ENCODE measurements at regions not wholly inside any gene's neighbourhood (a gene's known extent, or its start where the extent isn't known, plus 50 kb on each side); places are given as distances from the start of the nearest gene placed in this dataset.
A peak's percentile ranks its signal among the peaks of the same experiment; 100 is the strongest.

GRCh38 chrX:110408949-110409588, 50.4 kb downstream of the RTL9 start:
- no peaks in the 10 kb centered on the region for H3K36me3 Mint-ChIP-seq (ENCODE audit: insufficient read depth in 2 of 2)
- H3K27me3 Mint-ChIP-seq (ENCODE audit: low read depth), result peaks cover 72% of the 10 kb centered on the region
- no peaks in the 10 kb centered on the region for H3K9me3 Mint-ChIP-seq
- H3K4me1 Mint-ChIP-seq (ENCODE audit: low read depth), result peaks cover 10% of the 10 kb centered on the region
- no peak for DNase-seq
- ATAC-seq (replicated peaks in 1 of 2), result no peak
- no peak overlapping the region for H3K27ac Mint-ChIP-seq
- H3K4me3 Mint-ChIP-seq, result no peak overlapping the region

GRCh38 chrX:110409925-110410324, 51.3 kb downstream of the RTL9 start:
- ATAC-seq (replicated peaks in 1 of 2), result peak; percentile 57 to 69
- H3K4me3 Mint-ChIP-seq, result no peak overlapping the region
- DNase-seq, result peak; percentile 28 to 44
- H3K4me1 Mint-ChIP-seq (ENCODE audit: low read depth), result peaks cover 10% of the 10 kb centered on the region
- H3K36me3 Mint-ChIP-seq (ENCODE audit: insufficient read depth in 2 of 2), result no peaks in the 10 kb centered on the region
- peaks cover 73% of the 10 kb centered on the region for H3K27me3 Mint-ChIP-seq (ENCODE audit: low read depth)
- H3K9me3 Mint-ChIP-seq, result no peaks in the 10 kb centered on the region
- no peak overlapping the region for H3K27ac Mint-ChIP-seq

- Mint-ChIP-seq H3K4me3 (no peak overlapping the region), H3K27ac (no peak overlapping the region)
Measured at GRCh38 chrX:110410603-110411002, 52.0 kb downstream of the RTL9 start.

GRCh38 chrX:110412971-110413726, 54.5 kb downstream of the RTL9 start:
- H3K36me3 Mint-ChIP-seq (ENCODE audit: insufficient read depth in 2 of 2), result no peaks in the 10 kb centered on the region
- no peak overlapping the region for H3K27ac Mint-ChIP-seq
- ATAC-seq (replicated peaks in 1 of 2) (peak; percentile 91 to 92), DNase-seq (peak; percentile 69 to 70)
- H3K9me3 Mint-ChIP-seq, result no peaks in the 10 kb centered on the region
- H3K4me1 Mint-ChIP-seq (ENCODE audit: low read depth), result peaks cover 10% of the 10 kb centered on the region
- peaks cover 72% of the 10 kb centered on the region for H3K27me3 Mint-ChIP-seq (ENCODE audit: low read depth)
- H3K4me3 Mint-ChIP-seq, result no peak overlapping the region

More at GRCh38 chrX:110410603-110411002, 52.0 kb downstream of the RTL9 start:
- H3K27me3 Mint-ChIP-seq (ENCODE audit: low read depth), result peaks cover 78% of the 10 kb centered on the region
- peaks cover 10% of the 10 kb centered on the region for H3K4me1 Mint-ChIP-seq (ENCODE audit: low read depth)
- no peaks in the 10 kb centered on the region for H3K36me3 Mint-ChIP-seq (ENCODE audit: insufficient read depth in 2 of 2)
- ATAC-seq (replicated peaks in 1 of 2) (no peak), DNase-seq (no peak)
- H3K9me3 Mint-ChIP-seq, result no peaks in the 10 kb centered on the region

- no peak overlapping the region for H3K4me3 Mint-ChIP-seq
- no peak overlapping the region for H3K27ac Mint-ChIP-seq
- no peaks in the 10 kb centered on the region for H3K36me3 Mint-ChIP-seq (ENCODE audit: insufficient read depth in 2 of 2)
- peaks cover 68% of the 10 kb centered on the region for H3K27me3 Mint-ChIP-seq (ENCODE audit: low read depth)
- DNase-seq, result no peak
- ATAC-seq (replicated peaks in 1 of 2), result no peak
- H3K9me3 Mint-ChIP-seq, result no peaks in the 10 kb centered on the region
- H3K4me1 Mint-ChIP-seq (ENCODE audit: low read depth), result peaks cover 10% of the 10 kb centered on the region
Measured at GRCh38 chrX:110413727-110414124, 55.1 kb downstream of the RTL9 start.

GRCh38 chrX:110414273-110414672, 55.6 kb downstream of the RTL9 start:
- no peaks in the 10 kb centered on the region for H3K36me3 Mint-ChIP-seq (ENCODE audit: insufficient read depth in 2 of 2)
- no peak overlapping the region for H3K4me3 Mint-ChIP-seq
- H3K27ac Mint-ChIP-seq, result no peak overlapping the region
- H3K27me3 Mint-ChIP-seq (ENCODE audit: low read depth), result peaks cover 69% of the 10 kb centered on the region
- DNase-seq (no peak), ATAC-seq (replicated peaks in 1 of 2) (no peak)
- H3K9me3 Mint-ChIP-seq, result no peaks in the 10 kb centered on the region
- peaks cover 10% of the 10 kb centered on the region for H3K4me1 Mint-ChIP-seq (ENCODE audit: low read depth)

GRCh38 chrX:110414679-110415439, 56.2 kb downstream of the RTL9 start:
- no peaks in the 10 kb centered on the region for H3K9me3 Mint-ChIP-seq
- no peak for DNase-seq
- peaks cover 9% of the 10 kb centered on the region for H3K4me1 Mint-ChIP-seq (ENCODE audit: low read depth)
- no peak overlapping the region for H3K27ac Mint-ChIP-seq
- no peak for ATAC-seq (replicated peaks in 1 of 2)
- no peaks in the 10 kb centered on the region for H3K36me3 Mint-ChIP-seq (ENCODE audit: insufficient read depth in 2 of 2)
- peaks cover 71% of the 10 kb centered on the region for H3K27me3 Mint-ChIP-seq (ENCODE audit: low read depth)
- no peak overlapping the region for H3K4me3 Mint-ChIP-seq

- Mint-ChIP-seq H3K4me3 (no peak overlapping the region), H3K36me3 (ENCODE audit: insufficient read depth in 2 of 2) (no peaks in the 10 kb centered on the region), H3K27ac (no peak overlapping the region), H3K27me3 (ENCODE audit: low read depth) (peaks cover 67% of the 10 kb centered on the region), H3K9me3 (no peaks in the 10 kb centered on the region), H3K4me1 (ENCODE audit: low read depth) (peaks cover 4% of the 10 kb centered on the region)
- no peak for ATAC-seq (replicated peaks in 1 of 2)
- no peak for DNase-seq
Measured at GRCh38 chrX:110415440-110416170, 57.0 kb downstream of the RTL9 start.

- no peak for ATAC-seq (replicated peaks in 1 of 2)
- H3K27ac Mint-ChIP-seq, result no peak overlapping the region
- H3K9me3 Mint-ChIP-seq, result no peaks in the 10 kb centered on the region
- H3K27me3 Mint-ChIP-seq (ENCODE audit: low read depth), result peaks cover 66% of the 10 kb centered on the region
- peaks cover 4% of the 10 kb centered on the region for H3K4me1 Mint-ChIP-seq (ENCODE audit: low read depth)
- no peak for DNase-seq
- no peak overlapping the region for H3K4me3 Mint-ChIP-seq
- H3K36me3 Mint-ChIP-seq (ENCODE audit: insufficient read depth in 2 of 2), result no peaks in the 10 kb centered on the region
Measured at GRCh38 chrX:110417128-110417527, 58.5 kb downstream of the RTL9 start.

- no peak for DNase-seq
- ATAC-seq (replicated peaks in 1 of 2), result no peak
- H3K27me3 Mint-ChIP-seq (ENCODE audit: low read depth), result peaks cover 59% of the 10 kb centered on the region
- no peak overlapping the region for H3K27ac Mint-ChIP-seq
- no peaks in the 10 kb centered on the region for H3K4me1 Mint-ChIP-seq (ENCODE audit: low read depth)
- H3K36me3 Mint-ChIP-seq (ENCODE audit: insufficient read depth in 2 of 2), result no peaks in the 10 kb centered on the region
- H3K9me3 Mint-ChIP-seq, result no peaks in the 10 kb centered on the region
- no peak overlapping the region for H3K4me3 Mint-ChIP-seq
Measured at GRCh38 chrX:110418316-110419235, 59.9 kb downstream of the RTL9 start.

GRCh38 chrX:110419512-110419911, 60.9 kb downstream of the RTL9 start:
- Mint-ChIP-seq H3K27ac (no peak overlapping the region), H3K9me3 (no peaks in the 10 kb centered on the region), H3K36me3 (ENCODE audit: insufficient read depth in 2 of 2) (no peaks in the 10 kb centered on the region), H3K27me3 (ENCODE audit: low read depth) (peaks cover 54% of the 10 kb centered on the region), H3K4me3 (no peak overlapping the region), H3K4me1 (ENCODE audit: low read depth) (no peaks in the 10 kb centered on the region)
- DNase-seq, result no peak
- ATAC-seq (replicated peaks in 1 of 2), result no peak
